Panc1 (cell line): ENCODE measurements at regions not wholly inside any gene's neighbourhood (a gene's known extent, or its start where the extent isn't known, plus 50 kb on each side); places are given as distances from the start of the nearest gene placed in this dataset.

Source experiments
- ATAC-seq: fragments of 200-7000 bp; cut with Tn5 transposase; 2 replicates; pipeline ENCODE4 v1.9.1; 2020; ENCODE audit warnings: mild to moderate bottlenecking, moderate library complexity
- BruUV-seq: library from RNA; stranded (reverse); fragments of 400-500 nt; replicated peaks from 2 replicates; lab custom pipeline; 2021; lab: Mats Ljungman, UMichigan
- CTCF ChIA-PET: fragments of 300-600 bp; sonication (Branson Sonifier 250); formaldehyde crosslinking; loops from one replicate; lab custom pipeline; 2022; ENCODE audit warnings: antibody characterized with exemption; lab: Charles Lee
- POLR2A ChIA-PET: fragments of 300-600 bp; sonication (Branson Sonifier 250); formaldehyde crosslinking; loops from one replicate; lab custom pipeline; 2022; ENCODE audit warnings: antibody characterized with exemption; lab: Charles Lee
- DNase-seq: peaks from one replicate; pipeline ENCODE4 v3.0.0-alpha.2; 2010; ENCODE audit warnings: low read depth, low spot score
- H3K27ac ChIP-seq: 2 replicates; pipeline ENCODE4 v1.5.1; 2011; ENCODE audit warnings: mild to moderate bottlenecking, low read length, inconsistent platforms
- H3K27me3 ChIP-seq: fragments of 200-500 bp; sonication (Bioruptor generic); 2 replicates; pipeline ENCODE4 v1.6.0; 2014; ENCODE audit warnings: low read length, inconsistent platforms; ENCODE audit not compliant: control insufficient read depth, insufficient read depth
- H3K36me3 ChIP-seq: fragments of 200-500 bp; sonication (Bioruptor generic); 2 replicates; pipeline ENCODE4 v1.5.1; 2014; ENCODE audit warnings: inconsistent platforms, mild to moderate bottlenecking, low read length, moderate library complexity; ENCODE audit not compliant: control insufficient read depth, insufficient read depth
- H3K4me1 ChIP-seq: 2 replicates; pipeline ENCODE4 v1.5.1; 2011; ENCODE audit warnings: inconsistent platforms, mild to moderate bottlenecking, low read length, moderate library complexity; ENCODE audit not compliant: control insufficient read depth, insufficient read depth
- H3K4me3 ChIP-seq, 2 experiments: 2 replicates each; pipeline ENCODE4 v1.5.1; 2011 to 2012; ENCODE audit warnings: low read depth in 2 of 2, low read length in 2 of 2, mild to moderate bottlenecking in 2 of 2, inconsistent platforms in 1 of 2, moderate library complexity in 1 of 2
- H3K9me3 ChIP-seq: fragments of 200-500 bp; sonication (Bioruptor generic); 2 replicates; pipeline ENCODE4 v1.5.1; 2014; ENCODE audit warnings: low read depth, mild to moderate bottlenecking, inconsistent platforms, low read length, moderate library complexity; ENCODE audit not compliant: control insufficient read depth, insufficient read depth
- CTCF ChIP-seq: fragments of 450-650 bp; IDR thresholded peaks from 2 replicates; pipeline ENCODE4 v1.5.1; 2017; ENCODE audit warnings: mild to moderate bottlenecking
- POLR2AphosphoS5 ChIP-seq: IDR thresholded peaks from 2 replicates; pipeline ENCODE4 v1.6.1; 2012; ENCODE audit warnings: mild to moderate bottlenecking, low read depth, low read length, moderate library complexity
- REST ChIP-seq, 2 experiments: IDR thresholded peaks; 2 replicates each; pipeline ENCODE4 v1.6.1; 2011 to 2012; ENCODE audit warnings: low read depth in 2 of 2, control low read depth in 1 of 2, low read length in 1 of 2, mild to moderate bottlenecking in 1 of 2, moderate library complexity in 1 of 2; ENCODE audit not compliant: insufficient read depth in 1 of 2
- SIN3A ChIP-seq: IDR thresholded peaks from 2 replicates; pipeline ENCODE4 v1.6.1; 2012; ENCODE audit warnings: low read depth, mild to moderate bottlenecking, low read length, moderate library complexity, borderline replicate concordance; ENCODE audit not compliant: insufficient read depth
- TCF7L2 ChIP-seq: IDR thresholded peaks from 2 replicates; pipeline ENCODE4 v1.6.1; 2011; ENCODE audit warnings: mild to moderate bottlenecking, low read depth, low read length, inconsistent platforms
- in situ Hi-C: cut with HindIII; loops from 2 replicates; pipeline ENCODE4 v1.10.0; 2016; ENCODE audit warnings: low sequenced_read_pairs, low pct_unique_long_range_greater_than_20kb
- intact Hi-C: fragments of 100-400 bp; cut with micrococcal nuclease; formaldehyde crosslinking; loops from one replicate; pipeline ENCODE4 v1.10.0; 2022; ENCODE audit not compliant: unreplicated experiment

- no peak for DNase-seq
Observed at GRCh38 chr17:65283704-65284103, 146.5 kb downstream of the RGS9 start.

DNA sequence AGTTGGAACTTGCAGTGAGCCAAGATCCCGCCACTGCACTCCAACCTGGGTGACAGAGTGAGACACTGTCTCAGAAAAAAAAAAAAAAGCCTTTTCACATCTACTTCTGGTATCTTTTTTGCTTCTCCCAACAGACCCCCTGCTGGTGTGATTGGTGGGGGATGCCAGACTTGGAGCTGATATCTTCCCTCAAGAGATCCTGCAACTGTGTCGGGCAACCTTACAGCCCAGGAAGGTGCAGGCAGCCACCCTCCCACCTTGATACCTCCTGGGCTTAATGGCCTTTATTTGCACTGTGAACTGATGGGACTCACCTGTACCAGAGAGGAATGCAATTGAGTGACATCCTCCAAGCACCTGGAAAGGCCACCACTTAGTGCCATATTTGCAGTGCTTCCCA lies 142.3 kb downstream of the RGS9 start:
- ATAC-seq (no peak), DNase-seq (no peak)
- Histone ChIP-seq H3K27ac (no peak overlapping the region), H3K4me1 (peaks cover 3% of the 10 kb centered on the region; the same call in 1 of the 2 replicates), H3K36me3 (no peaks in the 10 kb centered on the region), H3K27me3 (no peaks in the 10 kb centered on the region; the same call in 1 of the 2 replicates), H3K4me3 (no peak overlapping the region), H3K9me3 (no peaks in the 10 kb centered on the region)
- intact Hi-C loops, result loop anchor here (5.0 to 10.0 kb wide), 2 partner anchors 278 to 885 kb away; no protein-coding TSS in a partner anchor
- TF ChIP-seq SIN3A (no peak), POLR2AphosphoS5 (no peak), TCF7L2 (no peak), CTCF (no peak), REST (IDR thresholded peaks at IDR 0.05; ENCODE audit: insufficient read depth in 1 of 2, low read depth in 2 of 2, low read length in 1 of 2) (no peak)
- ChIA-PET CTCF (no interaction called here), POLR2A (no interaction called here)
- in situ Hi-C loops, result no loop called here
- BruUV-seq, result no TSS peak

More at GRCh38 chr17:65283704-65284103, 146.5 kb downstream of the RGS9 start:
- ATAC-seq, result no peak
- intact Hi-C loops (no loop called here), in situ Hi-C loops (no loop called here)
- Histone ChIP-seq H3K36me3 (no peaks in the 10 kb centered on the region), H3K4me3 (no peak overlapping the region), H3K27me3 (no peaks in the 10 kb centered on the region; the same call in 1 of the 2 replicates), H3K27ac (no peak overlapping the region), H3K4me1 (no peaks in the 10 kb centered on the region), H3K9me3 (no peaks in the 10 kb centered on the region)
- BruUV-seq, result no TSS peak
- CTCF ChIA-PET, result no interaction called here
- no peak for TF ChIP-seq CTCF
- TF ChIP-seq SIN3A, result no peak
- no peak for TF ChIP-seq REST (IDR thresholded peaks at IDR 0.05; ENCODE audit: insufficient read depth in 1 of 2, low read depth in 2 of 2, low read length in 1 of 2)
- no peak for TF ChIP-seq POLR2AphosphoS5
- TF ChIP-seq TCF7L2, result no peak
- POLR2A ChIA-PET, result no interaction called here
